HG02678 (cell line): ENCODE measurements at regions not wholly inside any gene's neighbourhood (a gene's known extent, or its start where the extent isn't known, plus 50 kb on each side); places are given as distances from the start of the nearest gene placed in this dataset.

Experiments used
- ATAC-seq: cut with Tn5 transposase; IDR thresholded peaks from one replicate; pipeline ENCODE4 v1.9.1; 2021; ENCODE audit warnings: mild to moderate bottlenecking, moderate library complexity; ENCODE audit not compliant: unreplicated experiment

- ATAC-seq = no peak
Measured at GRCh38 chr21:38917043-38917774, 111.5 kb downstream of the ETS2 start.

GRCh38 chr21:38916214-38916964, 110.7 kb downstream of the ETS2 start:
- no peak for ATAC-seq

- no peak for ATAC-seq
Measured at GRCh38 chr21:38915546-38915945, 109.8 kb downstream of the ETS2 start.

- no peak for ATAC-seq
Measured at GRCh38 chr21:38914528-38915293, 109.0 kb downstream of the ETS2 start.

- no peak for ATAC-seq
Measured at GRCh38 chr21:38913893-38914527, 108.3 kb downstream of the ETS2 start.

GRCh38 chr21:38913120-38913892, 107.6 kb downstream of the ETS2 start:
- ATAC-seq = no peak

GRCh38 chr21:38912789-38913119, 107.0 kb downstream of the ETS2 start:
- no peak for ATAC-seq

- no peak for ATAC-seq
Measured at GRCh38 chr21:38912102-38912629, 106.4 kb downstream of the ETS2 start.

- no peak for ATAC-seq
Measured at GRCh38 chr21:38911484-38912101, 105.9 kb downstream of the ETS2 start.

GRCh38 chr21:38910390-38911067, 104.8 kb downstream of the ETS2 start:
- no peak for ATAC-seq

- no peak for ATAC-seq
Measured at GRCh38 chr21:38909929-38910328, 104.2 kb downstream of the ETS2 start.

GRCh38 chr21:38909109-38909508, 103.4 kb downstream of the ETS2 start:
- no peak for ATAC-seq

GRCh38 chr21:38908537-38908936, 102.8 kb downstream of the ETS2 start:
- ATAC-seq = no peak

GRCh38 chr21:38905752-38906151, 100.0 kb downstream of the ETS2 start:
- no peak for ATAC-seq

- ATAC-seq = no peak
Measured at GRCh38 chr21:38905328-38905727, 99.6 kb downstream of the ETS2 start.

- ATAC-seq = no peak
Measured at GRCh38 chr21:38903690-38904139, 98.0 kb downstream of the ETS2 start.

GRCh38 chr21:38902608-38903445, 97.1 kb downstream of the ETS2 start:
- ATAC-seq = no peak

GRCh38 chr21:38900499-38900898, 94.8 kb downstream of the ETS2 start:
- ATAC-seq = no peak
